ENCODE measurements at regions not wholly inside any gene's neighbourhood (a gene's known extent, or its start where the extent isn't known, plus 50 kb on each side); places are given as distances from the start of the nearest gene placed in this dataset.

DNA sequence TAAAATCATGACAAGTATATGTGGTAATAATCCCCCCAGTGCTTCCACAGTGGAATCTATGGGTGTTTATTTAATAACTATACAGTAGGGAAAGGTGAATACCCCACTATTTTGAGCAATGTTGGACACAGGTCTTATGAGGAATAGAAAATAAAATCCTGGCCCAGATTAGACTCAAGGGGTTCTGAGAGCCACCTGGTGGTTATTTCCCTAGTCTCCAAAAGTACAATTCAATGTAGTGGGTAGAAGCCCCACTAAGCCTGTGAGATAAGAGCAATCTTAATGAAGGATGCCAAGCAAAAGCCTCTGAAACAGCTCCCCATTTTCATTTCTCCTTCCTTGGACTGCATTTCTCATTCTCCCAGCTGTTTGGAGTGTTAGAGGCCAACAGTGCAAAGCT, 328.2 kb upstream of the NR3C2 start:
- no peak for TF ChIP-seq POLR2A (IDR thresholded peaks at IDR 0.05)
- no peak for TF ChIP-seq CTCF (IDR thresholded peaks at IDR 0.05)
- Histone ChIP-seq H3K4me1 (peaks cover 0 to 6% of the 10 kb centered on the region in 2 donors), H3K27me3 (no peaks in the 10 kb centered on the region), H3K36me3 (no peaks in the 10 kb centered on the region), H3K27ac (no peak overlapping the region), H3K9me3 (no peaks in the 10 kb centered on the region), H3K4me3 (replicated peaks in 1 of 3) (no peak overlapping the region)
- DNase-seq = no peak
- intact Hi-C loops (cut with DNase I) = no loop called here

DNA sequence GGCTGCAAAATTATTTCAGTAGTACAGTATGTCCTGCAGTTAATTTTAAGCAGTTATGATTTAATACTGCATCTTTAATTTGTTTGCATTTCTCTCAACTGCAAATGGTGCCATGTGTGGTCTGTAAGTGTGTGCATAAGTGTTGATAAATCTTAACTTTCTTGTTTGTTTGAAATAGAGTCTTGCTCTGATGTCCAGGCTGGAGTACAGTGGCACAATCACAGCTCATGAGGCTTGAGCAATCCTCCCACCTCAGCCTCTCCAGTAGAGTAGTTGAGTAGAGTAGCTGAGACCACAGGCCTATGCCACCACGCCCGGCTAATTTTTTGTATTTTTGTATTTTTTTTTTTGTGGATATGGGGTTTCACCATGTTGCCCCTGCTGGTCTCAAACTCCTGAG, 322.5 kb upstream of the NR3C2 start:
- Histone ChIP-seq H3K4me3 (replicated peaks in 1 of 3) (no peak overlapping the region), H3K27me3 (no peaks in the 10 kb centered on the region), H3K27ac (no peak overlapping the region), H3K4me1 (no peaks in the 10 kb centered on the region), H3K36me3 (no peaks in the 10 kb centered on the region), H3K9me3 (no peaks in the 10 kb centered on the region)
- 50% methylated on average over 2 of the region's 2 CpGs for WGBS, 2 donors
- intact Hi-C loops (cut with DNase I) = no loop called here
- no peak for TF ChIP-seq POLR2A (IDR thresholded peaks at IDR 0.05)
- no peak for TF ChIP-seq CTCF (IDR thresholded peaks at IDR 0.05)
- no peak for DNase-seq

GRCh38 chr4:148757171-148757570, 315.0 kb upstream of the NR3C2 start:
- WGBS, 2 donors = 93 to 98% methylated on average over 1 of the region's 1 CpG
- no peak overlapping the region for H3K27ac ChIP-seq
- intact Hi-C loops (cut with DNase I) = no loop called here
- no peak for DNase-seq
- no peaks in the 10 kb centered on the region for H3K27me3 ChIP-seq
- no peaks in the 10 kb centered on the region for H3K36me3 ChIP-seq
- TF ChIP-seq POLR2A (IDR thresholded peaks at IDR 0.05) (no peak), CTCF (IDR thresholded peaks at IDR 0.05) (no peak)
- H3K4me3 ChIP-seq (replicated peaks in 1 of 3) = no peak overlapping the region
- no peaks in the 10 kb centered on the region for H3K4me1 ChIP-seq
- no peaks in the 10 kb centered on the region for H3K9me3 ChIP-seq

DNA sequence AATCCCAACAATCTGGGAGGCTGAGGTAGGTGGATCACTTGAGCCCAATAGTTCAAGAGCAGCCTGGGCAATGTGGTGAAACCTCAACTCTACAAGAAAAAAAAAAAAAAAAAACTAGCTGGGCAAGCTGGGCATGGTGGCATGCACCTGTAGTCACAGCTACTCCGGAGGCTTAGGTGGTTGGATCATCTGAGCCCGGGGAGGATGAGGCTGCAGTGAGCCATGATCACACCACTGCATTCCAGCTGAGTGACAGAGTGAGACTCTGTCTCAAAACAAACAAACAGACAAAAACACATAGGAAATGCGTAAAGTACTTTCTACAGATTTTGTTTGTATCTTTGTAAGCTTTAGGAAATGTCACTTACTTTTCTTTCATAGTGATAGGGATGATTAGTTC, 307.2 kb upstream of the NR3C2 start:
- no peak overlapping the region for H3K4me3 ChIP-seq (replicated peaks in 1 of 3)
- 78 to 86% methylated on average over 3 of the region's 3 CpGs for WGBS, 2 donors

GRCh38 chr4:148747721-148748268, 305.6 kb upstream of the NR3C2 start:
- no peak for DNase-seq
- H3K27ac ChIP-seq = no peak overlapping the region
- H3K4me3 ChIP-seq (replicated peaks in 1 of 3) = no peak overlapping the region
- TF ChIP-seq CTCF (IDR thresholded peaks at IDR 0.05) (no peak), POLR2A (IDR thresholded peaks at IDR 0.05) (no peak)
- H3K27me3 ChIP-seq = no peaks in the 10 kb centered on the region
- 42 to 66% methylated on average over 4 of the region's 4 CpGs for WGBS, 2 donors
- intact Hi-C loops (cut with DNase I) = no loop called here
- H3K9me3 ChIP-seq = no peaks in the 10 kb centered on the region
- H3K36me3 ChIP-seq = no peaks in the 10 kb centered on the region
- no peaks in the 10 kb centered on the region for H3K4me1 ChIP-seq

More for the DNA sequence above, 307.2 kb upstream of the NR3C2 start:
- H3K27me3 ChIP-seq = no peaks in the 10 kb centered on the region
- TF ChIP-seq CTCF (IDR thresholded peaks at IDR 0.05) (no peak), POLR2A (IDR thresholded peaks at IDR 0.05) (no peak)
- H3K9me3 ChIP-seq = no peaks in the 10 kb centered on the region
- H3K36me3 ChIP-seq = no peaks in the 10 kb centered on the region
- peak in 1 of 2 donors; percentile 26 for DNase-seq
- H3K4me1 ChIP-seq = no peaks in the 10 kb centered on the region
- no peak overlapping the region for H3K27ac ChIP-seq
- intact Hi-C loops (cut with DNase I) = no loop called here
